HG02943 (cell line): ENCODE measurements at regions not wholly inside any gene's neighbourhood (a gene's known extent, or its start where the extent isn't known, plus 50 kb on each side); places are given as distances from the start of the nearest gene placed in this dataset.
A peak's percentile ranks its signal among the peaks of the same experiment; 100 is the strongest.

ENCODE experiments used
- ATAC-seq: cut with Tn5 transposase; IDR thresholded peaks from one replicate; pipeline ENCODE4 v1.9.1; 2021; ENCODE audit warnings: mild to moderate bottlenecking, low read depth, moderate library complexity; ENCODE audit not compliant: unreplicated experiment

GRCh38 chr17:72587156-72587555 is 466.3 kb downstream of the SOX9 start:
- ATAC-seq: no peak

DNA sequence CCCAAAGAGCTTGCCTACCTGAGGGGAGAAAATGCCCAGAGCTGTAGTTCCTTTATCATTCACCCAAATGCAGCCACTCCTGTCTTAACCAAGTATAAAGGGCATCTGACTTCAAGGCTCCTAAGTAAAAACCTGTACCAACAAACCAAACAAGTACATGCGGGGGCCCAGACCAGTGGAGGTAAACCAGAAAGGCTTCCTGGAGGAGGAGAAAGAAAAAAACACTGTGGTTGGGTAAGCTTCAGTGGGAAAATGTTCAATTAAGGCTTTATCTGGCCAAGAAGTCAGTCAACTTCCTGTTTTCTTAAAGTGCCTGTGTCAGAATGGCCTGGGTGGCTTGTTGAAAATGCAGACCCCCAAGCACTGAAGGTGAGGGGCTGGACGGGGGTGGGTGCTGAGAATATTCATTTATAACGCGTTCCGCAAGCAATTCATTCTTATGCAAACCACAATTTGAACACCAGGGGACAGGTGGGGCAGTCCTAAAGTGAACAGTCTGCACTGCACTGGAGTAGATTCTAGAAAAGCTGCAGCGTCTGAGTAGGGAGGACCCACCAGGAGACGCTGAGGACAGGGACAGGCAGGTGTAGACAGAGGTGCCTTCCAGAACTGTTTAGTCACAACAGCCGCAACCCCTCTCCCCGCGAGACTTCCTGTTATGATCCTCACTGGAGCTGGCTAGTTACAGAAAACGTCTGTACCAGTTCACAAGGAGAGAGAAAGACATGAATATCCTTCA is 467.1 kb downstream of the SOX9 start:
- no peak for ATAC-seq

DNA sequence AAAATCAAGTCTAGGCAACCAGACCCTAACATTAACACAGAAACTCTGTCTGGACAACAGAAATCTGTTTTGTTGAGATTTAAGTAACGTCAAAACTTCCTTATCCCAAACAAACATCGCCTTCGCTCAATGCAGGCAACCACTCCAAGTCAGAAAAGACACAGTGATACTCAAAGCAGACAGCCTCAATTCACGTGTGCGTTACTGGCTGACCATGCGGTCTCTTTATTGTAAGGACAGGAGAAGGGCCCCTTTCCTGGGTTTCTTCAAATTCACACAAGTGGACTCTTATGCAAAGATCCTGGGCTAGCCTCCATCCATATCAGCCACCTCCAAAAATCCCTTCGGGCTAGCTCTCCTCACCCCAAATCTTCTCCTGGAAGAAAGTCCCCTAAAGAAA is 467.7 kb downstream of the SOX9 start:
- no peak for ATAC-seq

DNA sequence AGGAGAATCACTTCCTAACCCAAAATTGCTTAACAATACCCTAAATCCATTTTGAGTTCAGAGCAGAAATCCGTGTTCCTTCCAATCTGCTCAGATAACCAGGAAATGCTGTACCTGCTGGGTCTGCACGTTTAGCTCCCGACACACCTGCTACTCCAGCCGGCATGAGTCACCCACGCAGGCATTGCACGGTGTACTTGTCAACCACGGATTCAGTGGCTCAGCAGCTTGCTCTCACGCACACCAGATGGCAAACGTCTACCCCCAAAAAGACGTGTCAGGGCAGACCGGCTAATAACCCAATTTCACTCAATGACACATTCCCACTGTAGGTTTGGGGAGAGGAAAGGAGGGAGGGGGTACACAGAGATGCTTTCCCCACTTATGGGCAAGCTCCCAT is 468.1 kb downstream of the SOX9 start:
- no peak for ATAC-seq

DNA sequence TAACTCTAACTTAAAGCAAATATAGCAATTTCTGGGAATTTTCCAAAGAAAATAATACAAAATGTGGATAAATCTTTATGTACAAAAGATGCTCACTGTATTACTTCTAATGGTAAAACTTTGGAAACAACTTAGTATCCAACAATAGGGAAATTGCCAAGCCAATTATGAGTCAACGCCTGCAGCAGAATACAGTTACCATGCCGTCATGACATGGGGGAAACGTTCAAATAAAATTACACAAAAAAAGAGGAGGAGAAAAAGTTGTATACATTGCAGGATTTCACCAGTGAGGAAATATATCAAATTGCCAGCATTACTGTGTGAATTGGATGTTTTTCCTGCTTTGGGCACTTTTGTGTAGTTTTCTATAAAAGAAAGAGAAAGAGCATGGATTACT is 469.6 kb downstream of the SOX9 start:
- ATAC-seq: no peak

DNA sequence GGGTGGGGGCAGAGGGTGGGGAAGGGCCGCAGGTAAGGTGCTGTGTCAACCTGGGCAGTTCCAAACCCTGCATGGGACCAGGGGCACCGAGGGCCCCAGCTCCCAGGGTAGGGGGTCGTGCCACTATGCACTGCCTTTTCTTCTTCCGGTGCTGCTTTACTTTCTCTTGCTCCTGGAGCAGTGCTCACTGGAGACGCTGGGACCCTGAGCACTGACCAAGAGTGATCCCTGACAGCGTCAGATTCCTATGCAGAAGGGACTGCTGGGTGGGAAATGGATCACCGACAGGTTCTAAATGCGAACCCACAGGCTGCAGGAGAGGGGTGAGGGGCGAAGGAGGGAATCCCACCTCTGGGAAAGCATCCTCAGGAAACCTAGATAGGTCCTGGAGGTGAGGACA is 470.1 kb downstream of the SOX9 start:
- ATAC-seq: no peak

- ATAC-seq: no peak
Observed at GRCh38 chr17:72591289-72592241, 470.7 kb downstream of the SOX9 start.

GRCh38 chr17:72592242-72592966 is 471.6 kb downstream of the SOX9 start:
- peak; percentile 67 for ATAC-seq

GRCh38 chr17:72592967-72593325 is 472.1 kb downstream of the SOX9 start:
- no peak for ATAC-seq

DNA sequence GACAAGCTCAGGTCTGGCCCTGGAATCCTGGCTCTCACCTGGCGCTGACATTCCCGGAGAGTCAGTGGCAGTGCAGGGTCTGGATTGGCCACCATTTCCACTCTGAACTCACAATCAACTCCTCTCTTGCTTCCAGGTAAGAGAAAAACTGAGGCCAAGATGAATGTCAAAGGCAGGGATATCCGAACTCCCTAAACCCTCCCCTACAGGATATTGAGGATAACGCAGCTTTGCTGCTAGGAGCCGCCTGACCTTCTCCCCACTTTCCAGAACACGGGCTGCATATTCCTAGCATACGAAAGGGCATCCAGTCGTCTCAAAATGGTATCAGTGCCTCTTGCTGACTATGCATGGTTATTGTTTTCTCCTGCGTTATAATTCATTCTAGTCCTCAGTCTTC is 473.4 kb downstream of the SOX9 start:
- no peak for ATAC-seq
